SK-N-SH (cell line): ENCODE measurements at regions not wholly inside any gene's neighbourhood (a gene's known extent, or its start where the extent isn't known, plus 50 kb on each side); places are given as distances from the start of the nearest gene placed in this dataset.
A peak's percentile ranks its signal among the peaks of the same experiment; 100 is the strongest.

Source experiments
- CTCF ChIA-PET: fragments of 300-600, 350-600 bp; formaldehyde crosslinking; extraction: SDS; loops from one replicate; lab custom pipeline; 2021; lab: Yijun Ruan, JAX
- POLR2A ChIA-PET: fragments of 350-600 bp; sonication (Branson Sonifier 250); formaldehyde crosslinking; extraction: SDS; loops from one replicate; lab custom pipeline; 2020; ENCODE audit warnings: antibody characterized with exemption, inconsistent platforms; lab: Yijun Ruan, JAX
- DNase-seq: peaks from one replicate; pipeline ENCODE4 v3.0.0; 2012
- H2AFZ ChIP-seq: fragments of 200-600 bp; sonication (generic); 2 replicates; pipeline ENCODE4 v1.8.1; 2016; ENCODE audit warnings: antibody characterized with exemption, mild to moderate bottlenecking, low read depth
- H3F3A ChIP-seq: fragments of 200-600 bp; sonication (generic); replicated peaks from 2 replicates; pipeline ENCODE3; 2016; ENCODE audit warnings: antibody characterized with exemption, mild to moderate bottlenecking; ENCODE audit not compliant: insufficient read depth
- H3K27ac ChIP-seq, 2 experiments: fragments of 200-500 bp in 1 of 2; fragments of 200-600 bp in 1 of 2; sonication (Bioruptor generic) in 1 of 2; sonication (generic), shearing (Covaris generic) in 1 of 2; 2 replicates each; pipeline versions ENCODE4 v1.5.1 to v1.6.1; 2014 to 2016; ENCODE audit warnings: low read depth in 2 of 2, inconsistent platforms in 1 of 2, low read length in 1 of 2, mild to moderate bottlenecking in 1 of 2, mixed read lengths in 1 of 2
- H3K27me3 ChIP-seq: fragments of 200-600 bp; sonication (generic), shearing (Covaris generic); 2 replicates; pipeline ENCODE4 v1.6.1; 2016; ENCODE audit warnings: mixed run types; ENCODE audit not compliant: insufficient read depth
- H3K36me3 ChIP-seq, 2 experiments: fragments of 200-500 bp in 1 of 2; fragments of 200-600 bp in 1 of 2; sonication (Bioruptor generic) in 1 of 2; sonication (generic) in 1 of 2; replicated peaks in 1 of 2; 2 replicates each; pipeline versions ENCODE3 to v1.5.1; 2014 to 2016; ENCODE audit warnings: low read length in 1 of 2, mild to moderate bottlenecking in 1 of 2; ENCODE audit not compliant: insufficient read depth in 2 of 2, control insufficient read depth in 1 of 2
- H3K4me1 ChIP-seq, 2 experiments: fragments of 200-500 bp in 1 of 2; fragments of 200-600 bp in 1 of 2; sonication (Bioruptor generic) in 1 of 2; sonication (generic), shearing (Covaris generic) in 1 of 2; 2 replicates each; pipeline versions ENCODE4 v1.5.1 to v1.6.1; 2014 to 2016; ENCODE audit warnings: low read depth in 1 of 2, low read length in 1 of 2, mixed run types in 1 of 2; ENCODE audit not compliant: insufficient read depth in 2 of 2, control insufficient read depth in 1 of 2
- H3K4me2 ChIP-seq: fragments of 200-600 bp; sonication (generic), shearing (Covaris generic); 2 replicates; pipeline ENCODE4 v1.6.1; 2017; ENCODE audit warnings: mixed run types
- H3K4me3 ChIP-seq, 2 experiments: fragments of 200-500 bp in 1 of 2; fragments of 200-600 bp in 1 of 2; sonication (Bioruptor generic) in 1 of 2; sonication (generic), shearing (Covaris generic) in 1 of 2; 2 replicates each; pipeline versions ENCODE4 v1.5.1 to v1.8.1; 2014 to 2016; ENCODE audit warnings: low read depth in 2 of 2, inconsistent platforms in 1 of 2, low read length in 1 of 2, mild to moderate bottlenecking in 1 of 2, mixed read lengths in 1 of 2, moderate library complexity in 1 of 2
- H3K79me2 ChIP-seq: fragments of 200-600 bp; sonication (generic); 2 replicates; pipeline ENCODE4 v1.8.1; 2017; ENCODE audit warnings: mild to moderate bottlenecking; ENCODE audit not compliant: insufficient read depth
- H3K9ac ChIP-seq: fragments of 200-600 bp; sonication (generic); 2 replicates; pipeline ENCODE4 v1.6.1; 2017; ENCODE audit warnings: mixed run types
- H3K9me2 ChIP-seq: fragments of 200-600 bp; sonication (generic); 2 replicates; pipeline ENCODE4 v1.6.1; 2017; ENCODE audit warnings: mixed run types
- H3K9me3 ChIP-seq: fragments of 200-600 bp; sonication (generic); 2 replicates; pipeline ENCODE4 v1.6.1; 2017; ENCODE audit warnings: mixed run types, mild to moderate bottlenecking, moderate library complexity
- H4K20me1 ChIP-seq: fragments of 200-600 bp; sonication (generic); 2 replicates; pipeline ENCODE4 v1.6.1; 2017; ENCODE audit warnings: mild to moderate bottlenecking, mixed run types; ENCODE audit not compliant: insufficient read depth
- ELF1 ChIP-seq: IDR thresholded peaks from 2 replicates; pipeline ENCODE4 v1.4.0; 2012
- EP300 ChIP-seq, 2 experiments: IDR thresholded peaks; 2 replicates each; pipeline versions ENCODE4 v1.4.0 to v1.6.1; 2012; ENCODE audit warnings: borderline replicate concordance in 1 of 2, low read depth in 1 of 2, low read length in 1 of 2
- FOXM1 ChIP-seq: IDR thresholded peaks from 2 replicates; pipeline ENCODE4 v1.4.0; 2012; ENCODE audit warnings: low read depth, mild to moderate bottlenecking
- GABPA ChIP-seq: IDR thresholded peaks from 2 replicates; pipeline ENCODE4 v1.4.0; 2012; ENCODE audit warnings: low read depth, mild to moderate bottlenecking
- GATA2 ChIP-seq: sonication (generic); formaldehyde crosslinking; IDR thresholded peaks from 2 replicates; pipeline ENCODE4 v1.5.0; 2020; ENCODE audit warnings: mild to moderate bottlenecking, missing genetic modification reagents
- JUND ChIP-seq: IDR thresholded peaks from 2 replicates; pipeline ENCODE4 v1.4.0; 2012
- MEF2A ChIP-seq: IDR thresholded peaks from 2 replicates; pipeline ENCODE4 v1.4.0; 2012; ENCODE audit warnings: low read depth, borderline replicate concordance
- PBX3 ChIP-seq: IDR thresholded peaks from 2 replicates; pipeline ENCODE4; 2012
- RAD21 ChIP-seq: IDR thresholded peaks from 2 replicates; pipeline ENCODE4 v1.6.1; 2012; ENCODE audit warnings: mild to moderate bottlenecking, low read length
- RFX5 ChIP-seq: IDR thresholded peaks from 2 replicates; pipeline ENCODE4 v1.6.1; 2012; ENCODE audit warnings: mild to moderate bottlenecking, improper control_type of control experiment, low read length
- TAF1 ChIP-seq: IDR thresholded peaks from 2 replicates; pipeline ENCODE4 v1.6.1; 2012; ENCODE audit warnings: low read depth, mild to moderate bottlenecking, low read length, moderate library complexity, borderline replicate concordance
- TCF12 ChIP-seq: IDR thresholded peaks from 2 replicates; pipeline ENCODE4 v1.4.0; 2012
- TEAD4 ChIP-seq: IDR thresholded peaks from 2 replicates; pipeline ENCODE4 v1.4.0; 2012; ENCODE audit warnings: mild to moderate bottlenecking, borderline replicate concordance; ENCODE audit not compliant: insufficient read depth
- USF2 ChIP-seq: fragments of 150-350 bp; IDR thresholded peaks from 2 replicates; pipeline ENCODE4 v1.6.1; 2017; ENCODE audit warnings: antibody characterized with exemption, low read length, low read depth, borderline replicate concordance
- ZBTB33 ChIP-seq: IDR thresholded peaks from 2 replicates; pipeline ENCODE4 v1.4.0; 2012; ENCODE audit warnings: low read depth, borderline replicate concordance
- WGBS: methylation state at CpG from one replicate; pipeline ENCODE4 v1.1.6; 2017; ENCODE audit warnings: low lambda C conversion rate; 5-methylcytosine and 5-hydroxymethylcytosine counted together

- peak; percentile 84 for TF ChIP-seq PBX3
These were observed 167.0 kb upstream of the CDK1 start (continued) for GRCh38 chr10:60611291-60611747.

GRCh38 chr10:60607372-60607771, 170.9 kb upstream of the CDK1 start:
- H3K4me2 ChIP-seq: no peak overlapping the region
- no peak overlapping the region for H2AFZ ChIP-seq
- no peak overlapping the region for H3K27ac ChIP-seq
- ChIA-PET POLR2A (no interaction called here), CTCF (interaction anchor here (1.4 to 1.5 kb wide), 2 partner anchors 24 to 39 kb away, joined by 3 to 6 read pairs; no protein-coding TSS in a partner anchor)
- H3K9ac ChIP-seq: no peak overlapping the region
- TF ChIP-seq JUND: no peak
- no peak for TF ChIP-seq MEF2A
- no peak for TF ChIP-seq TEAD4
- no peak for TF ChIP-seq FOXM1
- TF ChIP-seq GABPA: no peak
- TF ChIP-seq GATA2 (CRISPR knock-in tag): no peak
- TF ChIP-seq EP300 (IDR thresholded peaks at IDR 0.05; ENCODE audit: borderline replicate concordance in 1 of 2, low read depth in 1 of 2, low read length in 1 of 2): no peak
- no peak for TF ChIP-seq TAF1
- TF ChIP-seq ELF1: no peak
- TF ChIP-seq ZBTB33: no peak
- TF ChIP-seq RFX5: no peak
- TF ChIP-seq RAD21: no peak
- peaks cover 0 to 3% of the 10 kb centered on the region in 2 experiments; a peak in 2 of 4 replicates for H3K4me1 ChIP-seq
- H3K9me2 ChIP-seq: no peaks in the 10 kb centered on the region
- H3F3A ChIP-seq: no peaks in the 10 kb centered on the region
- H3K27me3 ChIP-seq: no peaks in the 10 kb centered on the region
- H3K4me3 ChIP-seq: no peak overlapping the region
- no peaks in the 10 kb centered on the region for H3K36me3 ChIP-seq
- H3K79me2 ChIP-seq: no peaks in the 10 kb centered on the region
- H4K20me1 ChIP-seq: no peaks in the 10 kb centered on the region
- DNase-seq: no peak
- no peaks in the 10 kb centered on the region for H3K9me3 ChIP-seq
- 83% methylated on average over 3 of the region's 3 CpGs for WGBS

- no peak overlapping the region for H3K4me3 ChIP-seq
- TF ChIP-seq ZBTB33 (no peak), TCF12 (peak; percentile 49; the same call in 1 of the 2 replicates), PBX3 (peak; percentile 33; the same call in 1 of the 2 replicates), USF2 (no peak)
- TF ChIP-seq, all 33 proteins: peak for 2
- 80% methylated on average over 2 of the region's 2 CpGs for WGBS
- Histone ChIP-seq H3F3A (no peaks in the 10 kb centered on the region), H3K9ac (no peak overlapping the region), H3K27ac (no peak overlapping the region), H3K4me1 (peaks cover 0 to 3% of the 10 kb centered on the region in 2 experiments; a peak in 2 of 4 replicates), H2AFZ (no peak overlapping the region), H3K36me3 (no peaks in the 10 kb centered on the region), H3K4me2 (no peak overlapping the region), H3K9me2 (no peaks in the 10 kb centered on the region), H3K9me3 (no peaks in the 10 kb centered on the region), H4K20me1 (no peaks in the 10 kb centered on the region), H3K27me3 (no peaks in the 10 kb centered on the region), H3K79me2 (no peaks in the 10 kb centered on the region)
- ChIA-PET POLR2A (no interaction called here), CTCF (interaction anchor here (1.4 kb wide), 1 partner anchor 23 kb away, joined by 3 read pairs; no protein-coding TSS in a partner anchor)
- no peak for DNase-seq
These were observed 171.8 kb upstream of the CDK1 start for GRCh38 chr10:60606343-60607080.
